Naive B cell (primary cell): ENCODE measurements at regions not wholly inside any gene's neighbourhood (a gene's known extent, or its start where the extent isn't known, plus 50 kb on each side); places are given as distances from the start of the nearest gene placed in this dataset.

Experiments used
- ATAC-seq, 2 donors: fragments of 150-1000 bp; cut with Tn5 transposase; 2 replicates each; pipeline ENCODE4 v1.10.0; 2021; ENCODE audit warnings: low read depth in 2 of 2, mild to moderate bottlenecking in 2 of 2, moderate library complexity in 2 of 2
- DNase-seq: peaks from one replicate; pipeline ENCODE4 v3.0.0; 2022
- H3K27ac Mint-ChIP-seq, 6 donors: one replicate each; pipeline ENCODE4 v1.8.0; 2020 to 2022; ENCODE audit warnings: mild to moderate bottlenecking in 6 of 6, mixed read lengths in 6 of 6, moderate library complexity in 5 of 6, inconsistent platforms in 2 of 6
- H3K27me3 Mint-ChIP-seq, 3 donors: one replicate each; pipeline ENCODE4 v1.8.0; 2021 to 2022; ENCODE audit warnings: mixed read lengths in 3 of 3, mild to moderate bottlenecking in 1 of 3
- H3K36me3 Mint-ChIP-seq, 2 donors: one replicate each; pipeline ENCODE4 v1.8.0; 2020 to 2022; ENCODE audit warnings: mixed read lengths in 2 of 2, inconsistent platforms in 1 of 2, mild to moderate bottlenecking in 1 of 2
- H3K4me1 Mint-ChIP-seq, 3 donors: one replicate each; pipeline ENCODE4 v1.8.0; 2020 to 2022; ENCODE audit warnings: mixed read lengths in 3 of 3, inconsistent platforms in 1 of 3, mild to moderate bottlenecking in 1 of 3, moderate library complexity in 1 of 3
- H3K4me3 Mint-ChIP-seq, 8 donors: one replicate each; pipeline ENCODE4 v1.8.0; 2020 to 2022; ENCODE audit warnings: mild to moderate bottlenecking in 8 of 8, mixed read lengths in 8 of 8, moderate library complexity in 8 of 8, inconsistent platforms in 2 of 8
- H3K9me3 Mint-ChIP-seq, 7 donors: one replicate each; pipeline ENCODE4 v1.8.0; 2020 to 2022; ENCODE audit warnings: mixed read lengths in 7 of 7, mild to moderate bottlenecking in 5 of 7, inconsistent platforms in 2 of 7, moderate library complexity in 1 of 7

DNA sequence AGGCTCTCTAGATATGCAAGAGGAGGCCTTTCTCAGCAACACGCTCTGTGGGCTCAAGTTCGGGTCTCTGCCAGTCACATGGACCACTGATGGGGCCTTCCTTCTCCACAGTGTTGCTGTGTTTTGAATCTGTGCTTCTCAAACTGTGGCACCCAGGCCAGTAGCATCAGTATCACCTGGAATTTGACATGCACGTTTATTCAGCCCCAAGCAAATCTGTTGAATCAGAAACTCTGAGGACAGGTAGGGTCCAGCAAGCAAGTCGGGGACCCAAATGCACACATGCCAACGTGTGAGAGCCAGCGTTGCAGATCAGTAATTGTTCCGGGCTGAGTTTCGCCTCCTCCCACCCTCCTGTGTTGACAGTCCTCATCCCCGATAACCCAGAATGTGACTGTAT is 502.6 kb downstream of the IRX1 start:
- Mint-ChIP-seq H3K9me3 (peaks cover 0 to 8% (median 0%) of the 10 kb centered on the region in 7 donors), H3K27me3 (no peaks in the 10 kb centered on the region), H3K4me3 (no peak overlapping the region), H3K36me3 (no peaks in the 10 kb centered on the region), H3K4me1 (no peaks in the 10 kb centered on the region), H3K27ac (no peak overlapping the region)
- no peak for DNase-seq
- ATAC-seq = no peak

DNA sequence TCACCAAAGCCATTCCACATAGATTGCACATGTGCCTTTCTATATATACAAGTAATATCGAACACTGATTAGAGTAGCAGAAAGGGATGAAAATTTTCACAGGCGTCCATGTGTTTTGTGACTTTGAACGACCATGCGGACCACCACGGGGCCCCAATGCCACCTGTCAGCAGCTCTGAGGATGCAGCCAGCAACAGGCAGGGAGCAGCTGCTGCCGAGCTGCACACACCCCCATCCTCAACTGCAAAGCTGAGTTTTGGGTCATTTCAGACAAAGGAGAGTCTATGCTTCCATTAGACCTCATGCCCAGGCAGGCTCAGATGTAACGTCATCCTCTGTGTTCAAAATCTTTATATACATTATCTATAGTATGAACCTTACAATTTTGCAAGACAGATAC is 503.8 kb downstream of the IRX1 start:
- no peak for ATAC-seq
- no peak overlapping the region for H3K4me3 Mint-ChIP-seq

DNA sequence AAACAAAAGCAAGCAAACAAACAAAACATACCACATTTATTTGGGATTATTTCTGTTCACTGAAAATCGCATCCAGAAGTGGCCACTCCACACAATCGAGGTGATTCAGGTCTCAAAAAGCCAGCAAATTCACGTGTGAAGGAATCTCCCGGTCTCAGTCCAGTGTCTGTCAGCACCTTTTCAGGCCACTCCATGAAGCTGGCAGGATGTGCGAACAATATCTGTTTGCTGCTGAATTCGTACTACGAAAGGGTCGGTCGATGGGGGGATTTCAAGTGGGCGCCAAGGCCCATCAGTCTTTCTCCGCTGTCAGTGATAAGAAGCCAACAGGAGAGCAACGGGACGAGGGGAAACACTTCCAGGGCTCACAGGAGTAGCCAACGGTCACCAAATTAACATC is 505.1 kb downstream of the IRX1 start:
- Mint-ChIP-seq H3K27me3 (no peaks in the 10 kb centered on the region), H3K4me3 (no peak overlapping the region), H3K4me1 (no peaks in the 10 kb centered on the region), H3K36me3 (no peaks in the 10 kb centered on the region), H3K27ac (no peak overlapping the region), H3K9me3 (peaks cover 0 to 4% (median 0%) of the 10 kb centered on the region in 7 donors)
- DNase-seq (no peak), ATAC-seq (no peak)

More for the DNA sequence above, 503.8 kb downstream of the IRX1 start:
- no peak for DNase-seq
- H3K36me3 Mint-ChIP-seq = no peaks in the 10 kb centered on the region
- H3K27me3 Mint-ChIP-seq = no peaks in the 10 kb centered on the region
- no peaks in the 10 kb centered on the region for H3K4me1 Mint-ChIP-seq
- H3K9me3 Mint-ChIP-seq = peaks cover 0 to 4% (median 0%) of the 10 kb centered on the region in 7 donors
- no peak overlapping the region for H3K27ac Mint-ChIP-seq

DNA sequence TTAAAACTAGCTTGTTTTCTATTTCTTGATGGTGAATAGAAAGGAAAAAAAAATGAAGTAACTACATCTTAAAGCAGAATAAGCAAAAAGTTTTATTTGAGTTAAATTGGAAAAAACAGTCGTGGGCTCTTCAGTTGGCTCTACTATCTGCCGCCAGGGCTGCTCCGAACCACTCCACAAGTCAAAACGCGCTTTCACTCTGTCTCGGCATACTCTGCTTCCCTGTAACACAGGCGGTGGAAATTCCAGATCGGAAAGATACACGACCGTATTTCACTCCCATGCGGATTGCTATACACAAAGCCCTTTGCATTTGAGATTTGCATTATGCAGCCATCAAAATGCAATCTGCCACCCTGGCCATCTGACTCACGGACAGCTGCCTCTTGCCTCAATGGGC is 505.6 kb downstream of the IRX1 start:
- ATAC-seq = no peak
- peaks cover 0 to 4% (median 0%) of the 10 kb centered on the region in 7 donors for H3K9me3 Mint-ChIP-seq
- no peaks in the 10 kb centered on the region for H3K4me1 Mint-ChIP-seq
- H3K27me3 Mint-ChIP-seq = no peaks in the 10 kb centered on the region
- no peak overlapping the region for H3K27ac Mint-ChIP-seq
- no peaks in the 10 kb centered on the region for H3K36me3 Mint-ChIP-seq
- DNase-seq = no peak
- no peak overlapping the region for H3K4me3 Mint-ChIP-seq

DNA sequence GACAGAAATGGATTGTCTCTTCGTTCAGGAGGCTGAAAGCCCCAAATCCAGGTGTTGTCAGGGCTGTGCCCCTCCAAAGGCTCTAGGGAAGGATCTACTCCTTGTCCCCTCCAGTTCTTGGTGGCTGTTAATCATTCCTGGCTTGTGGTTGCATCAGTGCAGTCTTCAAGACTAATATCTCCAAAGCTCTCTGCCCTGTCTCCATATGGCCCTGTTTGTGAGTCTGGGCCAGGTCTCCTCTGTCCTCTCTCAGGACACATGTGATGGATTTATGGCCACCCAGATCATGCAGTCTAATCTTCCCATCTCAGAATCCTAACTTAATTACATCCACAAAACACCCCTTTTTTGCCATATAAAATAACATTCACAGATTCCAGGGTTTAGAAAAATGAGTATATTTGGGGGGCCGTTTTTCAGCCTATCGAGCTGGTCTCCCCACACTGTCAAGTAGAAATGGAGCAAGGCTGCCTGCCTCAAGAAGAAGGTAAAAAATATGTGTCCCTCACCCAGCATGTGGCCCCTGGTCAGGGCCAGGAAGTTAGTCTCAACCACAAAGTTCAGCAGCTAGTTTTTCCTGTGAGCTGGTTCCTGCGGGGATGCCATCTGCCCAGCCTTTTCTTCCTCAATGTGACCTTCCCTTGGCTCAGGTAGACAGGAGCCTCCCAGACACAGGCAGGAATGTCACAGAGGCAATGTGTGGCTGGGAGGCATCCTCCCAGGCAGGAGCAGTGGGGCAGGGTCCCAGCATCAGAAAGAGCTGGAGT is 509.4 kb downstream of the IRX1 start:
- ATAC-seq (no peak), DNase-seq (no peak)
- Mint-ChIP-seq H3K4me1 (no peaks in the 10 kb centered on the region), H3K36me3 (no peaks in the 10 kb centered on the region), H3K9me3 (peaks cover 0 to 4% (median 0%) of the 10 kb centered on the region in 7 donors), H3K4me3 (no peak overlapping the region), H3K27ac (no peak overlapping the region), H3K27me3 (no peaks in the 10 kb centered on the region)

DNA sequence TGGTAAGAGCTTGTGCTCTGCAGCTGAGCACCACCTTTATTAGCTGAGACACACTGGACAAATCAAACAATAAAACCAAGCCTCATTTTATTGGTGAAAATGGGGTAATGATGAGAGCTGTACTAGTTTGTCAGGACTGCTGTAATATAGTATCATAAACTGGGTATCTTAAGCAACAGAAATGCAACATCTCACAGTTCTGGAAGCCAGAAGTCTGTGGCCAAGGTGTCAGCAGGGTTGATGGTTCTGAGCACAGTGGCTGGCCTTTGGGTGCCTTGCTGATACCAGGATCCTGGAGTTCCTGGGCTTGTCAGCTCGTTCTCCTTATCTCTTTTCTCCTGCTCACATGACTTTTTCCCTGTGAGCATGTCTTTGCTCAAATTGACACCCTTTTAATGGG is 513.1 kb downstream of the IRX1 start:
- DNase-seq (no peak), ATAC-seq (no peak)
- Mint-ChIP-seq H3K27ac (peak overlapping the region in 1 of 6 donors; percentile 8), H3K4me3 (no peak overlapping the region), H3K4me1 (no peaks in the 10 kb centered on the region), H3K27me3 (no peaks in the 10 kb centered on the region), H3K9me3 (peaks cover 0 to 3% (median 0%) of the 10 kb centered on the region in 7 donors), H3K36me3 (no peaks in the 10 kb centered on the region)

DNA sequence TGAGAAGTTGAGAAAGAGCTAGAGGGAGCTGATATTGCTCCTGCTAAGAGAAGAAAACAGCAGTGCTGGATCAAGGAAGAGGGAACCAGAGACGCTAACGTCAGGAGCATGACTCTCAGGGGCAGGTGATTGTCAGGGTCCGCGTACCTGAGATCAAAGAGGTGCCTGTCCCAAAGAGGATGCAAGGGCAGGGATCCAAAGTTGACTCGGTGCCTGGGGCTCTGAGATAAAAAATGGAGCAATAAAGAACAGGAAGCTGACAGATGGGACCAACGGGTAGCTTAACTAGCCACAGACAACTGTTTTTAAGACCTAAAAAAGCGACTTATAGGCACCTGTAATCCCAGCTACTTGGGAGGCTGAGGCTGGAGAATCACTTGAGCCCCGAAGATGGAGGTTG is 517.8 kb downstream of the IRX1 start:
- Mint-ChIP-seq H3K4me3 (no peak overlapping the region), H3K27ac (no peak overlapping the region), H3K36me3 (no peaks in the 10 kb centered on the region), H3K27me3 (no peaks in the 10 kb centered on the region), H3K4me1 (no peaks in the 10 kb centered on the region), H3K9me3 (peaks cover 0 to 2% (median 0%) of the 10 kb centered on the region in 7 donors)
- DNase-seq = no peak
- ATAC-seq = no peak

DNA sequence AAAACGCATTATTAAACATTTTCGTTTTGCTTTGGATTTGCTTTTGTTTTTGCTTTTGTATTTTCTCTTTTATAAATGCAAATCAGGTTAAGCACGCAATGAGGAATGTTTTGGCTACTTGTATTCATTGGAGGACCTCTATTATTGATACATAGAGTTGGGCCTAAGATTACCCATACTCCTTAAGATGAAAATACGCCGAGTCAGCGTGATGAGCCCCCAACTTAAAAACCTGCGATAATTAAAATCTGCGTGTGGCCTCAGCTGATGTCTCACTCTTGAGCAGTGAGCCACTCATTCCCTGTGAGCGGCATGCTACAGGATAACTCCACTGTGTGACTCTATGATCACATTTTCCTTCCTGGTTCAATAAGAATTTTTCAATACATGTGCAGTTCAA is 518.3 kb downstream of the IRX1 start:
- H3K27ac Mint-ChIP-seq = no peak overlapping the region

DNA sequence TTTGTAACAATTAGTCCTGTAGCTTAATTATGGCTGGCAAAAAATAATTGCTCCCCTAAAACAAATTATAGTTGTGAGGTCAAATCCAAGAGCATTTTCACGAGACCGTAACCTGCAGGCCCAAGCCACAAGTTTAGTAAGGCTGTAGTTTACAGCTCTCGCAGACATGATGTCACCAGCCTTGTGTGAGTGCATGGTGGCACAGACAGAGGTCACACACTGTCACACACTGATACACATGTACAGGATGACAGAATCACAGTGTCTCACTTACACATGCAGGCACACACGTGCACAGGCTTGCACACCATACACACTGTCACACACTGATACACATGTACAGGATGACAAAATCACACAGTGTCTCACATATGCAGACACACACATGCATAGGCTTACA is 518.8 kb downstream of the IRX1 start:
- Mint-ChIP-seq H3K4me1 (peaks cover 0 to under 1% (median 0%) of the 10 kb centered on the region in 3 donors), H3K27me3 (no peaks in the 10 kb centered on the region), H3K36me3 (no peaks in the 10 kb centered on the region), H3K27ac (no peak overlapping the region), H3K4me3 (no peak overlapping the region), H3K9me3 (peaks cover 0 to 4% (median under 1%) of the 10 kb centered on the region in 7 donors)
- ATAC-seq = no peak
- DNase-seq = no peak

More for the DNA sequence above, 518.3 kb downstream of the IRX1 start:
- no peak for ATAC-seq
- H3K36me3 Mint-ChIP-seq = no peaks in the 10 kb centered on the region
- no peak overlapping the region for H3K4me3 Mint-ChIP-seq
- peaks cover 0 to 2% (median 0%) of the 10 kb centered on the region in 7 donors for H3K9me3 Mint-ChIP-seq
- no peaks in the 10 kb centered on the region for H3K27me3 Mint-ChIP-seq
- no peaks in the 10 kb centered on the region for H3K4me1 Mint-ChIP-seq
- DNase-seq = no peak

DNA sequence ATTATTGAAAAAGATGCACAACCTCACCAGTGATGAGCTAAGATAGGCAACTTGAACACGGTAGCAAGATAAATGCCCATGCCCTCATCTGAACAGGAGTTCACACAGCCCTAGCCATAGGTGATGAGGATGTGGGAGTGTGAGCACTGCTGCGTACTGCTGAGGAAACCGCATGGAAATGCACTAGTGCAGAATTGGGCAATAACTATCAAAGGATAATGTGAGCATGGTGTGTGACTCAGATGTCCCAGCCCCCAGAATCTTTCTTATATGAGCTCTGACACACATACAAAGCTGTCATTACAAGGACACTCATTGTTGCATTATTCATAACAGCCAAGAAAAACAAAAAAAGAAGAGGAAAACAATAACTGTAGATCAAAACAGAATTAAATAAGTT is 521.2 kb downstream of the IRX1 start:
- Mint-ChIP-seq H3K4me3 (no peak overlapping the region), H3K36me3 (no peaks in the 10 kb centered on the region), H3K9me3 (peaks cover 0 to 12% (median 5%) of the 10 kb centered on the region in 7 donors), H3K27ac (no peak overlapping the region), H3K4me1 (peaks cover 0 to 6% (median 0%) of the 10 kb centered on the region in 3 donors), H3K27me3 (no peaks in the 10 kb centered on the region)
- DNase-seq = no peak
- ATAC-seq = no peak

DNA sequence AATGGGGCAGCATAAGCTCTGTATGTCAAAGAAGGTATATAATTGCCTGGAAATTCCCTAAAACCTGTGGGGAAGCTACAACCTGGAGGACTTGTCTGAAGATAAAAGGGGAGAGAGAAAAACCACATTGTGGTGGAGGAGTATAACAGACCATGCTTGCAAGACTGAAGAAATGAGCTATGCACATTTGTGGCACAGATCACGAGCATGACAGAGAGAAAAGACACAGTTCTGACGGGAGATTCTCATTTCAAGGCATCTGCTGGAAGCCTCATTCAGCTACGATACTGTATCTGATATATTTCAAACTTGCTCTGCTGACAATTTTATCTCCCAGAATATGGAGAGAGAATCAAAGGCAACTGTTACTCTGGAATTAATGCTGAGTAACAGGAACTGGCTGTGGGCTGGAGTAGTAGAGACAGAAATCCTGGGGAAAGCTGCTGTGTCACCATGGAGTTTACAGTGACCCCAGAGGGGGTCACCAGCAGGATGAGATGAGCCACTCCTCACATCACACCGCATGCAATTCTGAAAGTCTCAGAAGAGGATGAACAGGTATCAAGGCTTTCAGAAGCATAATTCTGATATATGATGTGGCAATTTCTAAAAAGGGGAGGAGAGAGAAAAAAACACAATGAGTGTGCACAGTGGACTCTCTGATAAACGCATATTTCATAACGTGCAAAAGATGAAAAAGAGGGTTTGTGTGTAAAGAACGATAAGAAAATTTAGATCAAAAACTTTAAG is 528.8 kb downstream of the IRX1 start:
- Mint-ChIP-seq H3K4me1 (peaks cover 0 to 5% (median 0%) of the 10 kb centered on the region in 3 donors), H3K9me3 (peaks cover 5 to 28% (median 11%) of the 10 kb centered on the region in 7 donors), H3K27me3 (peaks cover 0 to 7% (median 0%) of the 10 kb centered on the region in 3 donors), H3K27ac (no peak overlapping the region), H3K4me3 (no peak overlapping the region), H3K36me3 (no peaks in the 10 kb centered on the region)
- DNase-seq = no peak
- no peak for ATAC-seq

DNA sequence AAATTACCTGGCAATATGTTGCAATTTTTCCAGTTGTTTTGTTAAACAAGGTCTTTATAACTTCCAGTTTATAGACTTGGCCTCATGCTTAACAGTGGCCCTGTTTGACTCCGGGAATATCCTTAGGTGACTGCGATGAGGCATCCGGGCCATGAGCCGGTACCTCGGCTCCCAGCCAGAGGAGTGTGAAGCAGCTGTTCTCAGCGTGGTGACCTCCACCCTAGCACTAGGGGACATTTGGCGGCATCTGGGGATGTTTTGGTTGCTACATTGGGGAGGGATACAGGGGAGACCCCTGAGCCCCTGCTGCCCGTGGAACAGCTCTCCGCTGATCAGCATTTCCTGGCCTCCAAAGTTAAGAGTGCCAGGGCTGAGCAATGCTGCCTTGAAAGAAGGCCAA is 533.4 kb downstream of the IRX1 start:
- Mint-ChIP-seq H3K27ac (no peak overlapping the region), H3K9me3 (peaks cover 4 to 19% (median 5%) of the 10 kb centered on the region in 7 donors), H3K27me3 (peaks cover 0 to 5% (median 0%) of the 10 kb centered on the region in 3 donors), H3K36me3 (no peaks in the 10 kb centered on the region), H3K4me3 (no peak overlapping the region), H3K4me1 (no peaks in the 10 kb centered on the region)
- no peak for DNase-seq
- ATAC-seq = no peak

DNA sequence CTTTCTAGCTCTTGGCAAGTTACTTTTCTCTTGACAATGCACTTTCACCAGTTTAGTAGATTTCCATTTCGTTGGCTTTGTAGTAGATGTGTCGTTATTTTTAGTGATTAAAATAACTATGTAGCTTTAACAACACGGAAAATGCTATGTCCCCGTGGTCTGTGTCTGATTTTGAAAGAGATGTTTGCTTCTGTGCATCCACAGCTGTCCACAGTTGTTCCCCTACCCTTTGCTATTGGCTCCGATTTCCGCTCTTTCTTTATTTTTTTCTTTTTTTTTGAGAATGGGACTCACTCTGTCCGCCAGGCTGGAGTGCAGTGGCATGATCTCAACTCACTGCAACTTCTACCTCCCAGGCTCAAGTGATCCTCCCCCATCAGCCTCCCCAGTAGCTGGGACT is 533.9 kb downstream of the IRX1 start:
- no peak for DNase-seq
- no peaks in the 10 kb centered on the region for H3K36me3 Mint-ChIP-seq
- no peak overlapping the region for H3K4me3 Mint-ChIP-seq
- no peak for ATAC-seq
- H3K9me3 Mint-ChIP-seq = peaks cover 3 to 16% (median 5%) of the 10 kb centered on the region in 7 donors
- no peaks in the 10 kb centered on the region for H3K27me3 Mint-ChIP-seq
- H3K27ac Mint-ChIP-seq = no peak overlapping the region
- no peaks in the 10 kb centered on the region for H3K4me1 Mint-ChIP-seq

DNA sequence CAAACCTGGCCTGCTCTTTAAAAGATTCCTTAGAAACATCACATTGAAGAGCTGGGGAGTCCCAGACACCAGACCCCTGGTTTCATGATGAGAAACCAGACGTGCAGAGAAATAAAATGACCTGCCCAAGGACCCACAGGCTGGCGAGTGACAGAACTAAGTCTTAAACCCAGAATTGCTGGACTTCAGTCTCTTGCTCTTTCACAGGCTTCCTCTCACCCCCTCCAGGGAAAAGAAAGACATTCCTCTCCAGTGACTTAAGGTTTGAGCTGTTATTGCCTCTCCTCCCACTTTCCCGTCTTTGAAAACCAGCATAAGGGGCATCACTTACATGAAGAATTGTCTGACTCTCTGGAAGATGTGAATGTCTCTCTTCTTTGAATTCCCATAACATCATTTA is 535.2 kb downstream of the IRX1 start:
- Mint-ChIP-seq H3K36me3 (no peaks in the 10 kb centered on the region), H3K9me3 (peaks cover 0 to 11% (median 5%) of the 10 kb centered on the region in 7 donors), H3K27ac (no peak overlapping the region), H3K27me3 (no peaks in the 10 kb centered on the region), H3K4me3 (no peak overlapping the region), H3K4me1 (no peaks in the 10 kb centered on the region)
- no peak for ATAC-seq
- no peak for DNase-seq
